ENCODE measurements at regions not wholly inside any gene's neighbourhood (a gene's known extent, or its start where the extent isn't known, plus 50 kb on each side); places are given as distances from the start of the nearest gene placed in this dataset.

GRCh38 chr19:13576726-13577125, 70.4 kb upstream of the CACNA1A start:
- TF ChIP-seq CTCF (IDR thresholded peaks at IDR 0.05; ENCODE audit: insufficient read depth, low read depth, low read length, missing control alignments), result no peak
- no peak overlapping the region for H3K4me3 ChIP-seq (ENCODE audit: low read depth, low read length)
- DNase-seq (ENCODE audit: low read depth), result no peak

GRCh38 chr19:13574933-13575332, 68.7 kb upstream of the CACNA1A start:
- no peak for DNase-seq (ENCODE audit: low read depth)
- peak; percentile 7 for TF ChIP-seq CTCF (IDR thresholded peaks at IDR 0.05; ENCODE audit: insufficient read depth, low read depth, low read length, missing control alignments)
- H3K4me3 ChIP-seq (ENCODE audit: low read depth, low read length), result no peak overlapping the region

GRCh38 chr19:13573056-13573667, 66.9 kb upstream of the CACNA1A start:
- no peak overlapping the region for H3K4me3 ChIP-seq (ENCODE audit: low read depth, low read length)
- TF ChIP-seq CTCF (IDR thresholded peaks at IDR 0.05; ENCODE audit: insufficient read depth, low read depth, low read length, missing control alignments), result no peak
- no peak for DNase-seq (ENCODE audit: low read depth)

GRCh38 chr19:13561461-13561860, 55.2 kb upstream of the CACNA1A start:
- no peak for DNase-seq (ENCODE audit: low read depth)
- TF ChIP-seq CTCF (IDR thresholded peaks at IDR 0.05; ENCODE audit: insufficient read depth, low read depth, low read length, missing control alignments), result no peak

GRCh38 chr19:13557756-13558398, 51.6 kb upstream of the CACNA1A start:
- DNase-seq (ENCODE audit: low read depth), result peak; percentile 2
- no peak for TF ChIP-seq CTCF (IDR thresholded peaks at IDR 0.05; ENCODE audit: insufficient read depth, low read depth, low read length, missing control alignments)
- H3K4me3 ChIP-seq (ENCODE audit: low read depth, low read length), result no peak overlapping the region

More at GRCh38 chr19:13561461-13561860, 55.2 kb upstream of the CACNA1A start:
- H3K4me3 ChIP-seq (ENCODE audit: low read depth, low read length), result no peak overlapping the region

GRCh38 chr19:13556552-13556951, 50.3 kb upstream of the CACNA1A start:
- no peak for DNase-seq (ENCODE audit: low read depth)
- no peak overlapping the region for H3K4me3 ChIP-seq (ENCODE audit: low read depth, low read length)
- no peak for TF ChIP-seq CTCF (IDR thresholded peaks at IDR 0.05; ENCODE audit: insufficient read depth, low read depth, low read length, missing control alignments)
